HG03558 (cell line): ENCODE measurements at regions not wholly inside any gene's neighbourhood (a gene's known extent, or its start where the extent isn't known, plus 50 kb on each side); places are given as distances from the start of the nearest gene placed in this dataset.

Source experiments
- ATAC-seq: cut with Tn5 transposase; IDR thresholded peaks from one replicate; pipeline ENCODE4 v1.9.1; 2021; ENCODE audit warnings: moderate number of reproducible peaks; ENCODE audit not compliant: unreplicated experiment; ENCODE audit errors: extremely low read depth

GRCh38 chr2:133756833-133757232, 188.6 kb upstream of the NCKAP5 start:
- ATAC-seq = no peak

DNA sequence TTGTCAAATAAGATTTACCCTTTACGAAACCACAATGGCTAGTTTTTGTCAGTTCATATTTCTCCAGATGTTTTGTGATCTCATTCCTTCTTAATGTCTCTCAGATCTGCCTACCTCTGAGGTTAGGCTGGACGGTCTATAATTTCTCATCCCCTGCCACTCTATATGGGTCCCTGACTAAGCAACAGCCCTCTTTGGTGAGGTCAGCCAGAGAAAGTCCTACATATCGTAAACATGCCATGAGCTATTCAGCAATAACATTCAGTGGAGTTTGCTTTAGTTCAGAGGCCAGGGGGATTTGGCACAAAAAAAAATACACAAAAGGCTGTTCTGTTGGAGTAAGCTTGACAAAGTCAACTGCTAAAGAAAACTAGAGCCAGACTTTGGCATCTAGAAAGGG, 192.1 kb upstream of the NCKAP5 start:
- no peak for ATAC-seq

GRCh38 chr2:133765658-133766057, 197.4 kb upstream of the NCKAP5 start:
- no peak for ATAC-seq

- ATAC-seq = no peak
These were observed 198.0 kb upstream of the NCKAP5 start for GRCh38 chr2:133766164-133766832.

DNA sequence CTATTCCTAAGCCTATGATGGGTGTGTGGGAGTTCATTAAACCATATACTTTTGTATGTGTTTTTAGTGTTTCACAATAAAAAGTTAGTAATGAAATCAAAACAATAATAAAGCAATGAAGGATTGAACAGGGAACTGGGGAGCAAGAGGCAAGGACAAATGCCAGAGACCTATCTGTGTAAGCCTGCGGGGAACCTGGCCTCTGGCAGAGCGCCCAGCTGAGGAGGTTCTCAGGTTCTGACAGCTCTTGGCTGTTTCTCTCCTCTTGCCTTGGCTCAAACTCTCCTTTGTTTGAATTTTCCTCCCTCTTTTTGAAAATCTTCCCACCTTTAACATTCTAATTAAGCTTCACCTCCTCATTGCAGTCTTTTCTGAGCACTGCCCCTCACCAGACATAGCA, 200.0 kb upstream of the NCKAP5 start:
- ATAC-seq = no peak

DNA sequence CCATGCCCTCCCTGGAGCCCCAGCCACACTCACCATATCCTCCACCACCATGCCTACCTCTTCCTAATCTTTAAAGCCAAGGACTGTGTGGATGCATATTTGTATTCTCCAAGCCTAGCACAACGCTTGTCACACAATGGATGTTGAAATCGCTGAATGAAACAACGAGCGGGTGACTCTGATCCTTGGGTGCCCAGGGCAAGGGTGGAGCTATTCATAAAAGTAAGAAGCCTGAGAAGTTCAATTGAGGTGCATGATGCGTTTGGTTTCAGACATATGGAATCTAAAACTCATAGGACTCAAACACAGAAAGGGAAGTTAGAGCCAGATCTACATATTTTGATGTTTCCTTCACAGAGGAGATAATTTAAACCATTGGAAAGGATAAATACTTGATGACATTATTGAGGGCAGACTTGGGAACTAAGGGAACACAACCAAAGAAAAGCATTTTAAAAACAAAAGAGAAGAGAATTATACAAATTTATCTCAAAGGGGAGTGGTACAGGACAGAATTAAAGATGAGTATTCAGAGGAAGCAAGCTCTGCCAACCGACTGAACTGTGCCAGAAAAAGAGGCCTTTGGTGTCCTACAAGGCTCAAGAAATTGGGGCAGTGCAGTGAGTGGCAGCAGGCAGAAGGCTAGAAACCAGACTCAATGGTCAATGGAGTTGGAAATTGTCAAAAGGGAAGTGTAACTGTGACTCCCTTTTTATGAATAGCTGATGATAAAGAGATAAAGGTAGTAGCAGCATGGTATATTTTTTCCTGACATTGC, 200.6 kb upstream of the NCKAP5 start:
- ATAC-seq = no peak

- no peak for ATAC-seq
These were observed 205.8 kb upstream of the NCKAP5 start for GRCh38 chr2:133773854-133774653.

DNA sequence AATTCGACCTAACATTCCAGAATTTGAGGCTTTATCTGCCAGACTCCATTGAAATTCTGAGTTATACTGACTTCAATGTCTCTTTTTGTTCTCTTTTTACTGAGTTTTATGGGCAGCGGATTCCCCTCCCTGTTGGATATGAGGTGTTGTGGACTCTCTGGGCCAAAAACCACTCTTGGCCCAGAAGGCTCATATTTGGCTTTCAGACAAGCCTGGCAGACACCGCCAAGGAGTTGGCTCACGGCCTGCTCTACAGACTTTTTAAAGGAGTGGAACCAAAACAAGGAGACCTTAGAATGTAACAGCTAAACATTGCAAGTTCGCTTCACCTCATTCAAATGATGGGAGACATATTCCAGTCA, 206.4 kb upstream of the NCKAP5 start:
- no peak for ATAC-seq

DNA sequence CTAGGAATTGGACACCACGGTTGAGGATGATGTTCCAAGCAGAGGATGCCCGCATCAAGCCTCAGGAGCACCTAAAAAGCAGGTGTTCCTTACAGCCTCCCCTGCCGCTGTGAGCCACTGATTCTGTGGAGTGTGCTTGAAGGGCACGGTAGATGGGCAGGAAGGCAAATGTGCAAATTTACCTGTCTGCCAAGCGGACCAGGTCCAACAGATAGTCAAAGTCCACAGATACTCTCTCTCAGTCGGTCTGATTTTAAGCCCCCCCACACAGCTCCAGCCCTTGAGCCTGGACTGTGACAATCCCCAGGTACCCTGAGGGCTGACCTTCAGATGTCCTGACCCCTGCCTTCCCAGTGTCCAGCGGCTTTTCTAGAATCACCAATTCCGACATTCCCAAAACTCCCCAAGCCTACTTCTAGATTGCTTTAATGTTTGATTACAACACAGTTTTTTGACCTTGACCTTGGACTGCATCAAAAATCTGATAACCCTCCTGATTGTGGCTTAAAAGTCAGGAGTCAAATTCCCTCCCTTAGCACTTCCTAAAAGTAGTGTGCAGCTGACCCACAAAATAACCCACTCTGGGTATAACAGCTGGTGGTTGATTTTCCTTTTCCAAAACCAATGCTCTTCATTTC, 208.8 kb upstream of the NCKAP5 start:
- no peak for ATAC-seq

DNA sequence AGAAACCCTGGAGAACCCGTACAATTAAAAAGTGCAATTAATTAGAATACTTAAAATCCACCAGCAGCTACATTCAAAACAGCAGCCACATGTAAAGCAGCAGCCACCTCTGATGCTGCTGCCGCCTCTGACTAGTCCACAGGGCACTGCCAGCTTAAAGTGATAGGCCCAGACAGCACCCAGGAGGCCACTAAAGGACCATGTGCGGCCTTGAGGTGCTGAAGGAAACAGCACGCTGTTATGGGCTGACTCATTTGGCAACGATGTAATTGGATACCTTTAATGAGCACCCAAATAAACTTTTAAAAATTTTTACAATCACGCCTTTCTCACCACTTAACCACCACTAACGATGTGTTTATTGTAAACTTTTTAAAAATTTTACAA, 209.3 kb upstream of the NCKAP5 start:
- ATAC-seq = no peak

GRCh38 chr2:133780099-133780996, 212.1 kb upstream of the NCKAP5 start:
- no peak for ATAC-seq

GRCh38 chr2:133780997-133781513, 212.8 kb upstream of the NCKAP5 start:
- no peak for ATAC-seq

GRCh38 chr2:133787207-133787606, 218.9 kb upstream of the NCKAP5 start:
- ATAC-seq = no peak

DNA sequence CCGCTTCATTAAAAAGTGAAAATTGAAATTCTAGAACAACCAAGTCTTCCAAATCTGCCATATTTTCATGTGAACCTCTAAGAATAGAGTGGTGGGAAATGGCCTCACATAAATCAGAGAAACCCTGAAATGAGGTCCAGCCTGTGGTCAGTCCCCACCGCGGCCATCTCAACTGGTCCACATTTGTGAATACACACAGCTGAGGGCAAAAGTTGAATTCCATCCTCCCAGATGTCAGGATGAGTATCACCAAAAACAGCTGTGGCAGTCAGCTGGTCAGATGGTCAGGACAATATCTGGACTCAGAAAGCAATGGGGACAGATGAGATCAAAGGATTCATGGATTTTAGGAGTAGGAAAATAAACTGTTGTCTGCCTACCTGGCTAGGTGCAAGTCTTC, 219.4 kb upstream of the NCKAP5 start:
- ATAC-seq = no peak

DNA sequence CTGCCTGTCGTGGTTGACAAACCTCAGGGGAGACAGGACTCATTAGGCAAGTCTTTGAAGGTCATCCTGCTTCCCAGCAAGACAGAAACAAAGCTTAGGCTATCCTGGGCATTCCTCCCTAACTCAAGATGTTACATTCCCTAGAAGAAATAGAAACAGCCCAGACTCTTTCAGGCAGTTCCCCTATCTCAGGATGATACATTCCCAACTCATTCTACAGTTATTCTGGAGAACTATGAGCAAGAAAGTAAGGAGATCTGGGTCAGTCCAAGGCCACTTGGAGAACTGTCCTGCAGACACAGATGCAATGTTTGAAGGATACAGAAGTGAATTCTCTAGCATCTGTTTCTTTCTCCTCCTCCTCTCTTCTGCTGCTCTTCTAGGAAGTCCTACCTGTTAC, 220.1 kb upstream of the NCKAP5 start:
- no peak for ATAC-seq

GRCh38 chr2:133789743-133790142, 221.5 kb upstream of the NCKAP5 start:
- no peak for ATAC-seq

- no peak for ATAC-seq
These were observed 222.4 kb upstream of the NCKAP5 start for GRCh38 chr2:133790711-133791110.

- ATAC-seq = no peak
These were observed 222.9 kb upstream of the NCKAP5 start for GRCh38 chr2:133791191-133791590.

GRCh38 chr2:133792223-133792622, 224.0 kb upstream of the NCKAP5 start:
- ATAC-seq = no peak

- no peak for ATAC-seq
These were observed 225.9 kb upstream of the NCKAP5 start for GRCh38 chr2:133794114-133794513.
